CD4-positive, alpha-beta T cell treated with Interleukin-10 for 1 hour (primary cell): ENCODE measurements at regions not wholly inside any gene's neighbourhood (a gene's known extent, or its start where the extent isn't known, plus 50 kb on each side); places are given as distances from the start of the nearest gene placed in this dataset.

ENCODE experiments used
- DNase-seq: peaks from one replicate; pipeline ENCODE4 v3.0.0-alpha.2; 2020

DNA sequence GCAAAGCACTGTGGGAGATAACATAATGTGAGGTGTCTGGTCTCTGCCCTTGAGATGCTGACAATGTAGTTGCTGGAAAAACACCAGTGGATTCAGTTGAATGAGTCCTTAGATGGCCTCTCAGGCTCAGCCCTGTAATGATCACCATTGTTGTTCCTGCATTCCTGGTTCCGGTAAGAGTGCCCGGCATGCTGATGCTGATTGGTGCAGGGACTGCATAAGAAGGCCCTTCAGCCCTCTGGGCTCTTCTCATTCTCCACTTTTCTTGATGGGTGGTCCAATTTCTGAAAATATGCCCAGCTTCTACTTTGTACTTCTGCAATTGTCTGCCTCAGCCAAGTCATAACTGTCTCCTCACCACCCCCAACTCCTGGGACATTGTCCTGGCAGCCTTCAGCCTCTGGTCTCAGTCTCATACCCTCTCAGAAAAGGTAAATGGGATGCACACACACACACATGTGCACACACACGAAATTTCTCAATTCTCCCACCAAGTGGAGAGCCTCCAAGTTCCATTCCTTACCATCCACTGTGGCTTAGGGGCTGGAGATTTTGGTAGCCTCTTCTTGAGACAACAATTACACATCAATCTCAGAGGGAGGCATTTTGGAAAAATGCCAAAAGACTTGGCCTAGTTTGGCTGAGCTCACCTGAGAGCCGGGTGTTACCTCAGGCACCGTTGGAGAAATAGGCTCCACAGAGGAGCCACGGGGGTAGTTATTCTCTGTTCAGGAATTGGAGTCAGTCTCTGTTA lies 314.9 kb downstream of the RPS24 start:
- DNase-seq: no peak

GRCh38 chr10:78349165-78349516 lies 315.5 kb downstream of the RPS24 start:
- DNase-seq: no peak

- no peak for DNase-seq
These were observed 316.4 kb downstream of the RPS24 start for GRCh38 chr10:78349911-78350663.

DNA sequence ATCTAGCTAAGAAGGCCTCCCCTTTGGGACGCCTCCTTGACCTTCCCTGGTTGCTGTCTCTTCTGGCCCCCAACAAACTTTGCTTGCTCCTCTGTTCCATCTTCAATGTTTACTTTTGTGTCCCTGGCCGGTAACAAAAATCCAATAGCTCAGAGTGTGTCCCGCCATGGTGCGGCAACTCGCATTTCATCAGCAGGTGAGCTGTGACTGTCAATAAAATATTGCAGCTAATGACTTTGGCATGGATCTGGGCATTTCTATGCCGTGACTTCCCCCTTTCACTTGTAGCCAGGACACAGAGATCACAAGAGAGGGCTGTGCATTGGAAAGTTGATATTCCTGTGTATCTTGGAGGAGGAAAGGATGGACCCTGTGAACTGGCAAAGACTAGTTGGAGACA lies 317.6 kb downstream of the RPS24 start:
- no peak for DNase-seq

- no peak for DNase-seq
These were observed 318.1 kb downstream of the RPS24 start for GRCh38 chr10:78351809-78352208.

- no peak for DNase-seq
These were observed 320.0 kb downstream of the RPS24 start for GRCh38 chr10:78353636-78354035.

DNA sequence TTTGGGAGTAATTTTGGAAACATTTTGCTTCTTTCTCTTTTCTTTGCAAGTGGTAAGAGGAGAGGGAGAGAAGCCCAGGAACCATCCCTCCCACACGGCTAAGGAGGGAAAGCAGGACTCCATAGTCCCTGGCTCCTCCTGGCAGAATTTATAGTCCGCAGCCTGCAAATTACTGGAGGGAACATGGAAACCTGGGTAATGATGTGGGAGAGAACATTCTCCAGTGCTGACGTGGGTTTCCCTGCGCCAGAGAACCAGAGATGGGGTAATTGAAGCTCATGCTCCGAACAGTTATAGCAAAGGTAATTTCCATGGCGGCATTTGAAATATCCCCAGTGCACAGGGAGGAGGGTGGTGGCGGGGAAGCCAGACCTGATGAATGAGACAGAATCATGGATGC lies 320.4 kb downstream of the RPS24 start:
- no peak for DNase-seq

DNA sequence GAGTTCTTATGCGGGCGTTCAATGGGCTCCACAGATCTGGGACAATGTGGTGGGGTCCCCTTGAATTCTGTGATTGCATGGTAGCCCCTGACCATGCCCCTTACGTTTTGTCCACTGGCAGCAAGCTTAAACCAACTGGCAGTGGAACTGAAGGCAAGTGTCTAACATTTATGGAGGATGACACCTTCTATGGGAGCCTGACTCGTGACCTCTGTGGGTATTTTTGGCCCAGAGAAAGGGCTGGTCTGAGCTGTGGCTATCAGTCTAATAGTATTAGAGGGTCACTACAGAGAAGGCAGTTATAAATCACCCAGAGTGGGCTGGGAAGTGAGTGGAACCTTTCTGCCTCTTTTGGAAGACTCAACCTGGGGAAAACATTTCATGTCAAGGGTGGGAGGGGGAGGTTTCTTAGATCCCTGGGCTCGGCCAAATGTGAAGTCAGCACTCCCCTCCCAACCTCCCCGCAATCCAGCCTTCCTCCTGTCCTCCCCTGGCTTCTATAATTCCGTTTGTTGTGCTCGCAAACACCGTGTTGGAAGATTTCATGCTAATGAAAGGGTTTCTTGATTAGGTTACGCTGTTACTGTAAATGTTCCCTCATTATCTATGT lies 322.7 kb downstream of the RPS24 start:
- no peak for DNase-seq

DNA sequence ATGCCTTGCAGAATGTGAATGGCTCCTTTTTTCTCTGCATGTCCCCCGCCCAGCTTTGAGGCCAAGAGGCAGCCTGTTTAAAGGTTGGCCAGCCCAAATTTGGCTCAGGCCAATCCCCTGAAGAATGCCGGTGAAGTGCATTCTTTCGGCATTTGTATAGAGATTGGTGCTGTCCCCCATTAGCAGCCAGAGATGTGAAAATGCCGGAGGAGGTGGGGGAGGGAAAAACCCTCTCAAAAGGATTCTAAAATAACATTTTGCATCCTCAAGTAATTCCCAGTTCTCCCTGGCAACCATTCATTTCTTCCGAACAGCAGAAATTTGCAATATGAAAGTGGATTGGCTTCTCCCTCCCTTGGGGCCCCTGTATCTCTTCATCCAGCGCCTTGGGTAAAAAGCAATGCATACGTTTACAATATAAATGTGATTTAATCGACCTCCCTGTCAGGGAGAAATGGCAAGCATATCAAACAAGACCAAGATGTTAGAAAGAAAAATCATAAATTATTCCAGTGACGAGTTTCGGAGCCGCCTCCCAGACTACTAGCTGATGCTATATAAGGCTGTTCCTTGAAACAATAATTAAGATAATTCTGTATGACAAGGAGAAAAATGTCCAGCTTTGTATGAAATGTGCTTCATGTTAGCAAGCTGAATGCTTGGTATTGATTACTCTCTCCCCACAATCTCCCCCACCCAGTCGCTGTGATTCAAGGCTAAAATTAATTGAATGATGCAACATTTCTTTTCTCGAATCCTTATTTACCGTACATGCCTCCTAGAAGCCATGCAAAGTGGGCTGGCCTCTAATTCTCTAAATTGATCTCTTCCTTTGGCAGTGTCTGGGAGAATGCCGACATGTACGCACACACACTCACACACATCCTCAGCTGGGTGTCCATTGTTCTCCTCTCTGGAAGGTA lies 323.7 kb downstream of the RPS24 start:
- no peak for DNase-seq

DNA sequence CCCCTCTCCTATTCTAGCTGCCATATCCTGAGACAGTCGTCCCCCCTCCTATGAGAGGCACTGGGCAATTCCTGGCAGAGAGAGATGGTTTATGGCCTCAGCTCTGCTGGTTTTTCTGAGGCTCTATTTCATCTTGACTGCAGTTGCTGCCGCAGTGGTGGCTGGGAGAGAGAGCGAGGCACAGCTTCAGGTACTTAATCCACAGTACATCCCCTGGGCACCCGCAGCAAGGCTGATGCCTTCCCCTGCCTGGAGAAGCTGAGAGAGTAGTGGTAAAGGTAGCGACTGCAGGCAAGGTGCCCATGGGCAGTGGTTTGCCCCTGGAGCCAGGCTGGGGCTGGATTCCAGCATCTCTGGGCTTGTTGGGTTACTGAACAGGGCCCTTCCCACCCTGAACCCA lies 324.7 kb downstream of the RPS24 start:
- DNase-seq: no peak

GRCh38 chr10:78358982-78359381 lies 325.3 kb downstream of the RPS24 start:
- no peak for DNase-seq

- no peak for DNase-seq
These were observed 326.0 kb downstream of the RPS24 start for GRCh38 chr10:78359640-78360091.

DNA sequence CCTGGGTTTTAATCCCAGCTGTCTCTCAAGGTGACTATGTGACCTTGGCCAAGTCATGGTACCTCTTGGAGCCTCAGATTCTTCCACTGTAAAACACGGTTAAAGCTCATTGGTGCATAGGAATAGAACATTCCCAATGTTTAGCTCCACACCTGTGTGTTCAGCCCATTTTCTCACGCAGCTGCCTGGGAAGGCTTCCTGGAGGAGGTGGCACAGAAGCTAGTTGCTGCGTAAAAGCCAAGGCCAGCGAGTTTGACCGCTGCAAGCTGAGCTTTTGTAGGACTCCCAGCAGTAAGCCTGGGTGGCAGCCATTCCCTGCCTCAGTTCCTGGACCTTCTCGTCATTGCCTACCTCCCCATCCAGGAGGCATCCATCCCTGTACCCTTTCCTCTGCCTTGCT lies 326.6 kb downstream of the RPS24 start:
- no peak for DNase-seq

- no peak for DNase-seq
These were observed 327.4 kb downstream of the RPS24 start for GRCh38 chr10:78361031-78361430.

- no peak for DNase-seq
These were observed 328.9 kb downstream of the RPS24 start for GRCh38 chr10:78362406-78363022.

GRCh38 chr10:78363190-78363589 lies 329.5 kb downstream of the RPS24 start:
- DNase-seq: no peak

DNA sequence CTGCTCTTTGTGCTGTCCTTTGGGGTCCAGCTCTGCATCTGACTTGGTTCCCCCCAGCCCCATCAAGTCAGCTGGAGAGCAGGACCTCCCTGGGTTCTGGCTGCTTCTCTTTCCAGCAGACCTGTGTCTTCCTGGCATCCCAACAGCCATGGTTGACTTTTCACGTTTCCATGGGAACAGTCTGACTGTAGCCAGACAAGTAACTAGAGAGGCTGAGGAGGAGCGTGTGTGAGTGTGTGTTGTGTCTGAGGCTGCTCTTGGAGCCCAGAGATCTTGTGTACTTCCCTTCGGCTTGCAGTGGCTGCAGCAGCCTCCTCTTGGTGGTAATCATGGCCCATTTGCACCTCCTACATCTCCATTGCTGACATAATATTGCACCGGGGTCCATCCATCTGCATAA lies 332.0 kb downstream of the RPS24 start:
- no peak for DNase-seq

DNA sequence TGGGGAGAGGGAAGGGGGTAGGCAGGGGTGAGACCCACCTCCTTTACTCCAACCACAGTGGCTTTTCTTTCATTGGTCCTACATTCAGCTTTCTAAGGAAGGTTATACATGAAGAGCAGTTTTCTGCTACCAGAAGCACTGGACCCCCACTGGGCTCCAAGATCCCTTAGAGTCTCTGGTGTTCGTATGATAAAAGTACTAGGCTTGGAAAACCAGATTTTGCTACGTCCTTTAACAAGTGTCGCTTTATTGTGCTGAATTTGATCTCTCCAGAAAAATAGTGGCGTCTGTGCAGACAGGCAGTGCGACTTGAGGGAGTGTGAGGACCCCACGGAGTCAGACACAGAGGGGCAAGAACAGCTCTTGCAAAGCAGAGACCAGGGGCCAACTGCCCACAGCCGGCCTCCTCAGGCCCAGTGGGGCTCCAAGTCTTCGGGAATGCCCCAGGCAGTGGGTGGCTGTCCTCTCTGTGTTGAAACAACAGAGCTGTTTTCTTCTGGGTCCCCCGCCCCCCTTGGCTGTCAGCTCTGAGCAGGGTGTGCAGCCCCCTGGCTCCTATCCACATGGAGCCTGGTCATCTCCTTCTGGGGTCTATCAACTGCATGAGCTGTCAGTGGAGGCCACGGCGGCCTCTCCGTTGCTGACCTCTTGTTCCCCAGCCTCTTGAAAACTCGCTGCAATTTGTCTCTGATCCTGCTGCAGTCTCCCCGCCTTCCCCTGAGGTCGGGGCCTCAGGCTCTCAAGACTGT lies 333.2 kb downstream of the RPS24 start:
- no peak for DNase-seq

- no peak for DNase-seq
These were observed 334.1 kb downstream of the RPS24 start for GRCh38 chr10:78367751-78368150.

- DNase-seq: no peak
These were observed 337.5 kb downstream of the RPS24 start for GRCh38 chr10:78371136-78371535.

- DNase-seq: no peak
These were observed 339.1 kb downstream of the RPS24 start for GRCh38 chr10:78372806-78373205.
